ENCODE measurements at regions not wholly inside any gene's neighbourhood (a gene's known extent, or its start where the extent isn't known, plus 50 kb on each side); places are given as distances from the start of the nearest gene placed in this dataset.

DNA sequence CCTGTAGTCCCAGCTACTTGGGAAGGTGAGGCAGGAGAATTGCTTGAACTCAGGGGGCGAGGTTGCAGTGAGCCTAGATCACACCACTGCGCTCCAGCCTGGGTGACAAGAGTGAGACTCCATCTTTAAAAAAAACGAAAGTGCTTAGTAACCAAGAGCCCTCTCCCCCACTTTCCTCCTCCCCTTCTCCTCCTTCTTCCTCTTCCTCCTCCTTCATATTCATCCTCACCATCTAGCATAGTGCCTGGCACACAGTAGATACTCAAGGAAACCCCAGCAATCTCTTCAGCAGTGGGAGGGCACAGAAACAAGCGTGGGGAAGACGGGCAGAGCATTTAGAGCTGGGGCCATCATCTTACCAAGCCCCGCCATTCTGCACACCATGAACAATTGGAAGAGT lies 119.4 kb upstream of the SLC45A1 start:
- TF ChIP-seq, protein P1, sequence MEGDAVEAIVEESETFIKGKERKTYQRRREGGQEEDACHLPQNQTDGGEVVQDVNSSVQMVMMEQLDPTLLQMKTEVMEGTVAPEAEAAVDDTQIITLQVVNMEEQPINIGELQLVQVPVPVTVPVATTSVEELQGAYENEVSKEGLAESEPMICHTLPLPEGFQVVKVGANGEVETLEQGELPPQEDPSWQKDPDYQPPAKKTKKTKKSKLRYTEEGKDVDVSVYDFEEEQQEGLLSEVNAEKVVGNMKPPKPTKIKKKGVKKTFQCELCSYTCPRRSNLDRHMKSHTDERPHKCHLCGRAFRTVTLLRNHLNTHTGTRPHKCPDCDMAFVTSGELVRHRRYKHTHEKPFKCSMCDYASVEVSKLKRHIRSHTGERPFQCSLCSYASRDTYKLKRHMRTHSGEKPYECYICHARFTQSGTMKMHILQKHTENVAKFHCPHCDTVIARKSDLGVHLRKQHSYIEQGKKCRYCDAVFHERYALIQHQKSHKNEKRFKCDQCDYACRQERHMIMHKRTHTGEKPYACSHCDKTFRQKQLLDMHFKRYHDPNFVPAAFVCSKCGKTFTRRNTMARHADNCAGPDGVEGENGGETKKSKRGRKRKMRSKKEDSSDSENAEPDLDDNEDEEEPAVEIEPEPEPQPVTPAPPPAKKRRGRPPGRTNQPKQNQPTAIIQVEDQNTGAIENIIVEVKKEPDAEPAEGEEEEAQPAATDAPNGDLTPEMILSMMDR (conservative IDR thresholded peaks at IDR 0.05; ENCODE audit: low read depth, low read length), result no peak
- no peak overlapping the region for H3K4me3 ChIP-seq (ENCODE audit: low read depth, low read length)
- no peak for DNase-seq (ENCODE audit: low read depth)

DNA sequence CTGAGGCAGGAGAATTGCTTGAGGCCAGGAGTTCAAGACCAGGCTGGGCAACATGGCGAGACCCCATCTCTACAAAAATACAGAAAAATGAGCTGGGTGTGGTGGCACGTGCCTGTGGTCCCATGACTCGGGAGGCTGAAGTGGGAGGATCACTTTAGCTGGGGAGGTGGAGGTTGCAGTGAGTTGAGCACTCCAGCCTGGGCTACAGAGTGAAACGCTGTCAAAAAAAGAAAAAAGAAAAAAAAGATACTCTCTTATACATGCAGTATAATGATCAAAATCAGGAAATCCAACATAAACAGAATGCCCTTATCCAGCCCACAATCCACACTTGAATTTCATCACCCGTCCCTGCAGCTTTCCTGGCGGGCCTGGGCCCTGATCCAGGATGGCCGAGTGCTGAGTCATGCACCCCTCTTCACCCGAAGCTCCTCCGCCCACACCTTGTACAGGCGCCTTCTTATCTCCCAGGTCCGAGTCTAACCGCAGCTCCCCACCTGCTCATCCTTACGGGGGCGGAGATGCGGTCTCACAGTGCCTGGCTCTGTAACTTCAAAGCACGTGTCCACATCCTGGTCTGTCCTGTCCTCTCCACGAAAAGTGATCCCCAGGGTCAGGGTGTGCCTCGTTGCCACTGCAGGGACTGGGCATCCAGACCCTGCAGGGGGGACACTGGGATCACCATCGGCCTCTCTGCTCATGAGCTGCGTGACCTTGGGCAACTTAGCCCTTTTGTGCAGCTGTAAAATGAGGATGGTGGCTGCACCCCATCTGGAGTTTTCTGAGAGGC lies 120.2 kb upstream of the SLC45A1 start:
- peak; percentile 94 for DNase-seq (ENCODE audit: low read depth)
- TF ChIP-seq, protein P1 (conservative IDR thresholded peaks at IDR 0.05; ENCODE audit: low read depth, low read length), result no peak
- no peak overlapping the region for H3K4me3 ChIP-seq (ENCODE audit: low read depth, low read length)

DNA sequence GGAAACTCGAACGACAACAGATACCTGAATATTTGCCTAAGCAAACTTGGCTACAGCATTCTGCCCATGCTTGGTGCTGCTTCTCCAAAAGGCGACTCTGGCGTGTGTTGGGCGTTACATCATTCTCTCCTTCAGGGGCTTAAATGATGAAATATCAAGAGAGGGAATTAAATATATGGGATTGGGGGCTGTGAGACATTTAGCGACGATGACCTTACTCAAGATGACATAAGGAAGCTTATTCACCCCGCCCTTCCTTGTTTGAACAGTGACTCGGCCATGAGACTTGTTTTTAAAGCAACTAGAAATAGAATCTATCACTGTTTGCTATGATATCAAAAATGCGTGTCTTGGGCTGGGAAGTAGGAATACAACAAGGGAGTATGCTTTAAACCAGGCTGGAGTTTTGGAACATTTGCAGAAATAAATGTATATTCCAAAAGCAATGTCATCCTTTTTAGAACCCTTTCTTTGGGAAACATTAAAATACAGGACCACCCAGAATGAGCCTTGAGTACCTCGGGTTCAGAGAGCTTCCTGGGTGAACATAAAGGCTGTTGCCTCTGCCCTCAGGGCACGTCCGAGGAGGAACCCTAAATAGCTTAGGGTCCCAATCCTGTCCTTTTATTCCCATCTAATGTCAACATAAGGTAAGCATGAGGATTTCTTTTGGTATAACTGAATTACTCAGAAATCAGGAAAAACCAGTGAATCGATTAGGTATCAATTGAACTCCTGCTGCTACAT lies 123.3 kb upstream of the SLC45A1 start:
- H3K4me3 ChIP-seq (ENCODE audit: low read depth, low read length), result no peak overlapping the region
- TF ChIP-seq, protein P1 (conservative IDR thresholded peaks at IDR 0.05; ENCODE audit: low read depth, low read length), result no peak
- no peak for DNase-seq (ENCODE audit: low read depth)

DNA sequence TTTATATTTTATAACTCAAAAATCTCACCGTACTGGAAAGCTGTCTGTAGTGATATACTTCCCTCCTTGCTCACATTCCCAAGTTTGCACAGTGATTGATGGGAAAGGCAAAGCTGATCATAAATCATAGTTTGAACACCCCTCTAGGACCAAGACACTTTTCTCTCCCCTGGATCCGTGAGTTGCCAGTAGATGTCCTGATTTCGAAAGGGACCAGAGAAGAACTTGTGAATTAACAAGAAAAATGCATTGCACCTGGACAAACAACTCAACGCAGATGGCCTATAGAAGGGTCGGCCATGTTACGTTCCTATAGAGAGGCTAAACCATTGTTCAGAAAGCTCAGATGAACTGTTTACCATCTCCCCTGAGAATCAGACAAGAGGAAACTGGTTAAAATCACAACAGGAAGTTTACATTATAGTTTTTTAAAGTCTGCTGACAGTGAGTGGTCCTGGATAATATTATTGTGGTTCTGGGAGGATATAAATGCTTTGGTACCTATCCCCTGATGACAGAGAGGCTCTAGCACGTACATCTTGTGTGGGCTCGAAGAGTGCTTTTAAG lies 124.0 kb upstream of the SLC45A1 start:
- H3K4me3 ChIP-seq (ENCODE audit: low read depth, low read length), result no peak overlapping the region
- TF ChIP-seq, protein P1 (conservative IDR thresholded peaks at IDR 0.05; ENCODE audit: low read depth, low read length), result no peak
- no peak for DNase-seq (ENCODE audit: low read depth)

DNA sequence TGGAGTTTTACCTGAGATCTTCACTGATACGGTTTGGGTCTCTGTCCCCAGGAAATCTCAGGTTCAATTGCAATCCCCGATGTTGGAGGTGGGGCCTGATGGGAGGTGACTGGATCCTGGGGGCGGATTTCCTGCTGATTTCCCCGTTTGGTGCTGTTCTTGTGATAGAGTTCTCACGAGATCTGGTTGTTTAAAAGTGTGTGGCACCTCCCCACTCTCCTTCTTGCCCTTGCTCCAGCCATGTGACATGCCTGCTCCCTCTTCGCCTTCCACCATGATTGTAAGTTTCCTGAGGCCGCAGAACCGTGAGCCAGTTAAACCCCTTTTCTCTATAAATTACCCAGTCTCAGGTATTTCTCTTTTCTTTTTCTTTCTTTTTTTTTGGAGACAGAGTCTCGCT lies 126.4 kb upstream of the SLC45A1 start:
- H3K4me3 ChIP-seq (ENCODE audit: low read depth, low read length), result no peak overlapping the region
- TF ChIP-seq, protein P1 (conservative IDR thresholded peaks at IDR 0.05; ENCODE audit: low read depth, low read length), result no peak

DNA sequence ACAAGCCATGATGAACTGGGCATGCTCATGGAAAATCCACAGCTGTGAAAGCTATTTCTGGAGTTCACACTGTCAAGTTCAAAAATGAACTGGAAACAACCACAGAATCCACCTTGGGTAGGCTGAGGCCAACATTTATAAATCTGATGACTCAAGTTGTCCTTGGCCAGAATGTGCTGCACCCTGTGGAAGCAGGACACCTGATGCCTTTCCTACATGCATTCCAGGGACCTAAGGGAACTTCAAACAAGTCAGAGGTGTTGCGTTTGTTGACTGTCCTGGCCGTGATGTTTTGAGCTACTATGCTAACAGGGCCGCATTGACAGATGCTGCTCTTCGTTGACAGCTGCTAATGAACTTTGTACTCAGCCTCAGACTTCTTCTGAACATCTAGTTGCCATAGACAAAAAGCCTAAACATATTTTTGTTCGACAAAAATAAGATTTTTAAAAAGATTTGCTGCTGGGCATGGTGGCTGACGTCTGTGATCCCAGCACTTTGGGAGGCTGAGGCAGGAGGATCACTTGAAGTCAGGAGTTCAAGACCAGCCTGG lies 127.9 kb upstream of the SLC45A1 start:
- TF ChIP-seq, protein P1 (conservative IDR thresholded peaks at IDR 0.05; ENCODE audit: low read depth, low read length), result no peak
- peak; percentile 79 for DNase-seq (ENCODE audit: low read depth)

More for the DNA sequence above, 126.4 kb upstream of the SLC45A1 start:
- no peak for DNase-seq (ENCODE audit: low read depth)

More for the DNA sequence above, 127.9 kb upstream of the SLC45A1 start:
- H3K4me3 ChIP-seq (ENCODE audit: low read depth, low read length), result no peak overlapping the region
